ENCODE measurements at regions not wholly inside any gene's neighbourhood (a gene's known extent, or its start where the extent isn't known, plus 50 kb on each side); places are given as distances from the start of the nearest gene placed in this dataset.

DNA sequence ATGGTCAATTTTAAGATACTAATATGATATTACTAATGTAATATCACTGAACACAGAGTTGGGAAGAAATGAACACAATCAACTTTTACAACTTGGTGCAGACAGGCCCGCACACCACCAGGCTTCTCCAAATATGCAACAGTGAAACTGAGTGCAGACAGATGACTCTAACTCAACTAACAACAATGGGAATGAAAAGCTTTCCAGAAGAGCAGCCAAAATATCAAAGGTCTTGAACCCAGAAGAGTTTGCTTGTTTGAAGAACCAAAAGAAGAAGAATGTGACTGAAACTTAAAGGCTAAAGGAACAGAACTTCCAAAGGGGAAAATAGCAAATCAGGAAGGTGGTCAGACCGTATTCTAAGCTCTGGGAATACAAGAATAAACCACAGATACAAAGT, 89.8 kb upstream of the COL11A1 start:
- TF ChIP-seq POLR2A (IDR thresholded peaks at IDR 0.05; ENCODE audit: low read length) (no peak), GATA1 (IDR thresholded peaks at IDR 0.05; ENCODE audit: low read depth, low read length) (no peak)
